H9 (cell line): ENCODE measurements at regions not wholly inside any gene's neighbourhood (a gene's known extent, or its start where the extent isn't known, plus 50 kb on each side); places are given as distances from the start of the nearest gene placed in this dataset.
"Not testable (repeated sequence)": the region's sequence is repeated elsewhere in the genome, so short reads cannot be mapped to it uniquely, and the experiment has no call there.

ENCODE experiments used
- DNase-seq: peaks from one replicate; pipeline ENCODE4 v3.0.0-alpha.2; 2017
- H2AFZ ChIP-seq: one replicate; pipeline ENCODE4 v1.6.1; 2013; ENCODE audit warnings: mild to moderate bottlenecking, low read length, control low read depth, moderate library complexity
- H2AK5ac ChIP-seq: 2 replicates; pipeline ENCODE4 v1.6.1; 2013; ENCODE audit warnings: low read length, control low read depth, mixed read lengths; ENCODE audit not compliant: insufficient read length
- H2BK120ac ChIP-seq: one replicate; pipeline ENCODE4 v1.6.1; 2013; ENCODE audit warnings: low read depth, mild to moderate bottlenecking, low read length, control low read depth, inconsistent platforms; ENCODE audit not compliant: poor library complexity, severe bottlenecking
- H2BK12ac ChIP-seq: 2 replicates; pipeline ENCODE4 v1.6.1; 2013; ENCODE audit warnings: low read length, control low read depth, mixed read lengths, low read depth; ENCODE audit not compliant: insufficient read length
- H2BK15ac ChIP-seq: 2 replicates; pipeline ENCODE4 v1.6.1; 2013; ENCODE audit warnings: low read depth, low read length, control low read depth
- H2BK20ac ChIP-seq: one replicate; pipeline ENCODE4 v1.6.1; 2013; ENCODE audit warnings: low read depth, mild to moderate bottlenecking, low read length, control low read depth, inconsistent platforms; ENCODE audit not compliant: poor library complexity, severe bottlenecking
- H2BK5ac ChIP-seq: 2 replicates; pipeline ENCODE4 v1.6.1; 2013; ENCODE audit warnings: low read length, control low read depth, mixed read lengths; ENCODE audit not compliant: insufficient read length
- H3K14ac ChIP-seq: 2 replicates; pipeline ENCODE4 v1.6.1; 2013; ENCODE audit warnings: low read length, control low read depth; ENCODE audit not compliant: insufficient read depth
- H3K18ac ChIP-seq: 2 replicates; pipeline ENCODE4 v1.6.1; 2013; ENCODE audit warnings: low read depth, mild to moderate bottlenecking, mixed read lengths, low read length, control low read depth; ENCODE audit not compliant: insufficient read length
- H3K23ac ChIP-seq: 2 replicates; pipeline ENCODE4 v1.6.1; 2013; ENCODE audit warnings: low read length, control low read depth, mixed read lengths, low read depth; ENCODE audit not compliant: insufficient read length
- H3K23me2 ChIP-seq: 2 replicates; pipeline ENCODE4 v1.6.1; 2013; ENCODE audit warnings: low read depth, mild to moderate bottlenecking, mixed read lengths, low read length, control low read depth; ENCODE audit not compliant: insufficient read length, poor library complexity, severe bottlenecking
- H3K27ac ChIP-seq: 2 replicates; pipeline ENCODE4 v1.5.1; 2013; ENCODE audit warnings: low read length, control low read depth, mixed read lengths, low read depth; ENCODE audit not compliant: insufficient read length
- H3K27me3 ChIP-seq: 2 replicates; pipeline ENCODE4 v1.6.1; 2013; ENCODE audit warnings: low read length, control low read depth, inconsistent platforms; ENCODE audit not compliant: insufficient read depth
- H3K4ac ChIP-seq: 2 replicates; pipeline ENCODE4 v1.6.1; 2013; ENCODE audit warnings: low read depth, mild to moderate bottlenecking, control low read depth, inconsistent platforms, low read length, moderate library complexity
- H3K4me1 ChIP-seq: 2 replicates; pipeline ENCODE4 v1.6.1; 2013; ENCODE audit warnings: low read length, control low read depth, inconsistent platforms; ENCODE audit not compliant: insufficient read depth
- H3K4me2 ChIP-seq: 2 replicates; pipeline ENCODE4 v1.6.1; 2013; ENCODE audit warnings: low read length, control low read depth, mixed read lengths; ENCODE audit not compliant: insufficient read length, insufficient read depth
- H3K56ac ChIP-seq: 2 replicates; pipeline ENCODE4 v1.6.1; 2013; ENCODE audit warnings: low read depth, mild to moderate bottlenecking, mixed read lengths, low read length, control low read depth; ENCODE audit not compliant: insufficient read length
- H3K79me1 ChIP-seq: 2 replicates; pipeline ENCODE4 v1.6.1; 2013; ENCODE audit warnings: low read depth, mild to moderate bottlenecking, moderate library complexity, low read length, control low read depth, inconsistent platforms; ENCODE audit not compliant: insufficient read depth, poor library complexity, severe bottlenecking
- H3K79me2 ChIP-seq: 2 replicates; pipeline ENCODE4 v1.6.1; 2013; ENCODE audit warnings: low read length, control low read depth, inconsistent platforms; ENCODE audit not compliant: insufficient read depth
- H3K9ac ChIP-seq: 2 replicates; pipeline ENCODE4 v1.6.1; 2013; ENCODE audit warnings: low read length, control low read depth, mixed read lengths; ENCODE audit not compliant: insufficient read length; ENCODE audit errors: extremely low read depth
- H3K9me3 ChIP-seq: one replicate; pipeline ENCODE4 v1.6.1; 2013; ENCODE audit warnings: low read depth, low read length, inconsistent platforms; ENCODE audit not compliant: control insufficient read depth
- H3T11ph ChIP-seq: one replicate; pipeline ENCODE4 v1.6.1; 2013; ENCODE audit warnings: mild to moderate bottlenecking, low read length, control low read depth, inconsistent platforms
- H4K20me1 ChIP-seq: one replicate; pipeline ENCODE4 v1.6.1; 2013; ENCODE audit not compliant: control insufficient read depth, insufficient read length, insufficient read depth
- H4K5ac ChIP-seq: 2 replicates; pipeline ENCODE4 v1.6.1; 2013; ENCODE audit warnings: low read depth, mild to moderate bottlenecking, mixed read lengths, low read length, control low read depth; ENCODE audit not compliant: insufficient read length
- H4K8ac ChIP-seq: replicated peaks from 2 replicates; pipeline ENCODE4 v1.6.1; 2013; ENCODE audit warnings: low read length, control low read depth, mixed read lengths, low read depth; ENCODE audit not compliant: insufficient read length
- H4K91ac ChIP-seq: 2 replicates; pipeline ENCODE4 v1.6.1; 2013; ENCODE audit warnings: low read depth, mild to moderate bottlenecking, moderate library complexity, mixed read lengths, low read length, control low read depth; ENCODE audit not compliant: insufficient read length
- H3K27ac Mint-ChIP-seq, 3 experiments: 2 replicates in 2 of 3; 3 replicates in 1 of 3; pipeline ENCODE4 v1.8.0; 2020 to 2021; ENCODE audit warnings: mixed read lengths in 3 of 3, mild to moderate bottlenecking in 1 of 3, moderate library complexity in 1 of 3
- H3K27me3 Mint-ChIP-seq: 2 replicates; pipeline ENCODE4 v1.8.0; 2021; ENCODE audit warnings: low read depth, mild to moderate bottlenecking, moderate library complexity, mixed read lengths
- H3K36me3 Mint-ChIP-seq, 3 experiments: 2 replicates in 2 of 3; 3 replicates in 1 of 3; pipeline ENCODE4 v1.8.0; 2020 to 2021; ENCODE audit warnings: low read depth in 3 of 3, mixed read lengths in 3 of 3; ENCODE audit not compliant: insufficient read depth in 1 of 3
- H3K4me1 Mint-ChIP-seq, 2 experiments: 2 replicates each; pipeline ENCODE4 v1.8.0; 2020; ENCODE audit warnings: mixed read lengths in 2 of 2
- H3K4me3 Mint-ChIP-seq, 2 experiments: 2 replicates in 1 of 2; 3 replicates in 1 of 2; pipeline ENCODE4 v1.8.0; 2020 to 2021; ENCODE audit warnings: mild to moderate bottlenecking in 2 of 2, mixed read lengths in 2 of 2, moderate library complexity in 1 of 2
- H3K9me3 Mint-ChIP-seq, 2 experiments: 2 replicates in 1 of 2; 3 replicates in 1 of 2; pipeline ENCODE4 v1.8.0; 2020; ENCODE audit warnings: mild to moderate bottlenecking in 2 of 2, mixed read lengths in 2 of 2, moderate library complexity in 1 of 2
- WGBS: extraction: QIAGEN DNeasy Blood & Tissue Kit; methylation state at CpG from one replicate; pipeline ENCODE4 v1.1.7; 2013; ENCODE audit warnings: missing lambda C conversion rate, low lambda C conversion rate, mixed read lengths; ENCODE audit not compliant: insufficient read length; ENCODE audit errors: extremely low coverage; 5-methylcytosine and 5-hydroxymethylcytosine counted together
- TF ChIP-seq, protein P1 (sequence below): fragments of 200-600 bp; sonication (generic); conservative IDR thresholded peaks from 3 replicates; pipeline ENCODE4 v1.8.0; 2021; ENCODE audit warnings: antibody characterized with exemption, mild to moderate bottlenecking

DNA sequence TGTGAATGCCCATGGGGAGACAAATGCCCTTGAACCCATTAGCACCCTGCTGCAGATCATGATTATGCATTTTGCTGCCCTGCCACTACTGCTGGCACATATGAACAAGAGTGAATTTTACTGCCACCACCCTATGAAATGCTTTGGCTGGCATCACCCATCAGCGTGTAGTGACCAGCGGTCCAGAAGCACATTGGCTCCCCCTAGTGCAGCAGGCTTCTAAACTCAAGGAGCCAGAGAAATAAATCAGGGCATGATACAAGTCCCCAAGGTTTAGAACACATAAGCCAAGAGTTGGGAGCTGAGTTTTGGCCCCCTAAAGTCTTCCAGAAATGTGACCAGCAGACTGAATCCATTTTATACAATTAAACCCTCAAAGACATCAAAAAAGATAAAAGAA is 899.4 kb downstream of the NAP1L3 start:
- TF ChIP-seq, protein P1, sequence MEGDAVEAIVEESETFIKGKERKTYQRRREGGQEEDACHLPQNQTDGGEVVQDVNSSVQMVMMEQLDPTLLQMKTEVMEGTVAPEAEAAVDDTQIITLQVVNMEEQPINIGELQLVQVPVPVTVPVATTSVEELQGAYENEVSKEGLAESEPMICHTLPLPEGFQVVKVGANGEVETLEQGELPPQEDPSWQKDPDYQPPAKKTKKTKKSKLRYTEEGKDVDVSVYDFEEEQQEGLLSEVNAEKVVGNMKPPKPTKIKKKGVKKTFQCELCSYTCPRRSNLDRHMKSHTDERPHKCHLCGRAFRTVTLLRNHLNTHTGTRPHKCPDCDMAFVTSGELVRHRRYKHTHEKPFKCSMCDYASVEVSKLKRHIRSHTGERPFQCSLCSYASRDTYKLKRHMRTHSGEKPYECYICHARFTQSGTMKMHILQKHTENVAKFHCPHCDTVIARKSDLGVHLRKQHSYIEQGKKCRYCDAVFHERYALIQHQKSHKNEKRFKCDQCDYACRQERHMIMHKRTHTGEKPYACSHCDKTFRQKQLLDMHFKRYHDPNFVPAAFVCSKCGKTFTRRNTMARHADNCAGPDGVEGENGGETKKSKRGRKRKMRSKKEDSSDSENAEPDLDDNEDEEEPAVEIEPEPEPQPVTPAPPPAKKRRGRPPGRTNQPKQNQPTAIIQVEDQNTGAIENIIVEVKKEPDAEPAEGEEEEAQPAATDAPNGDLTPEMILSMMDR, result peak; percentile 62; the same call in 2 of the 3 replicates
- not testable (repeated sequence) for H3K27me3 ChIP-seq, H4K8ac ChIP-seq, H3K79me1 ChIP-seq, H3K4me1 ChIP-seq, H3K23me2 ChIP-seq, H2BK12ac ChIP-seq, H2AK5ac ChIP-seq, H3K79me2 ChIP-seq, H3K9me3 Mint-ChIP-seq, H3K56ac ChIP-seq, H3T11ph ChIP-seq, H3K4me2 ChIP-seq, H3K9me3 ChIP-seq, H3K4ac ChIP-seq, H2BK5ac ChIP-seq, H2AFZ ChIP-seq, H2BK20ac ChIP-seq, H3K27ac ChIP-seq, H4K5ac ChIP-seq, H2BK120ac ChIP-seq, H3K27ac Mint-ChIP-seq, H3K9ac ChIP-seq, H3K27me3 Mint-ChIP-seq, H3K23ac ChIP-seq, H4K20me1 ChIP-seq, H4K91ac ChIP-seq, H2BK15ac ChIP-seq, H3K14ac ChIP-seq, H3K4me3 Mint-ChIP-seq, H3K18ac ChIP-seq
- H3K4me1 Mint-ChIP-seq, result peaks cover 7 to 18% of the 10 kb centered on the region in 2 experiments; a peak in 3 of 4 replicates
- peak; percentile 58 for DNase-seq
- H3K36me3 Mint-ChIP-seq, result peaks cover 5 to 12% (median 6%) of the 10 kb centered on the region in 3 experiments; a peak in 4 of 7 replicates
- no CpG with 5 or more reads among the region's 2 CpGs for WGBS

- not testable (repeated sequence) for H3K9ac ChIP-seq, H3K27ac ChIP-seq, H2BK20ac ChIP-seq, H3K4ac ChIP-seq, H3K56ac ChIP-seq, H4K5ac ChIP-seq, H2AFZ ChIP-seq, H2BK15ac ChIP-seq, H2AK5ac ChIP-seq, H3K27me3 ChIP-seq, H3K4me1 ChIP-seq, DNase-seq, H3K4me2 ChIP-seq, H3K23ac ChIP-seq, H3K27ac Mint-ChIP-seq, H3K18ac ChIP-seq, H3K27me3 Mint-ChIP-seq, H3T11ph ChIP-seq, H2BK120ac ChIP-seq, H3K9me3 ChIP-seq, H3K9me3 Mint-ChIP-seq, H2BK5ac ChIP-seq, H3K79me1 ChIP-seq, H3K4me1 Mint-ChIP-seq, H2BK12ac ChIP-seq, H4K20me1 ChIP-seq, H4K91ac ChIP-seq, H4K8ac ChIP-seq, H3K4me3 Mint-ChIP-seq, H3K23me2 ChIP-seq, H3K79me2 ChIP-seq, H3K14ac ChIP-seq
- H3K36me3 Mint-ChIP-seq, result peaks cover 0 to 13% (median 2%) of the 10 kb centered on the region in 3 experiments; a peak in 3 of 7 replicates
- WGBS, result no CpG with 5 or more reads among the region's 2 CpGs
Observed at GRCh38 chrX:92760963-92761362, 912.4 kb downstream of the NAP1L3 start.
